HEK293T (cell line): ENCODE measurements at regions not wholly inside any gene's neighbourhood (a gene's known extent, or its start where the extent isn't known, plus 50 kb on each side); places are given as distances from the start of the nearest gene placed in this dataset.

Source experiments
- CTCF ChIA-PET: fragments of 350-600 bp; formaldehyde crosslinking; extraction: SDS; loops from one replicate; lab custom pipeline; 2021; ENCODE audit warnings: antibody characterized with exemption, inconsistent platforms; lab: Yijun Ruan, JAX
- POLR2A ChIA-PET: fragments of 350-600 bp; formaldehyde crosslinking; extraction: SDS; loops from one replicate; lab custom pipeline; 2020; ENCODE audit warnings: antibody characterized with exemption, inconsistent platforms; lab: Yijun Ruan, JAX
- DNase-seq: peaks from one replicate; pipeline ENCODE4 v3.0.0; 2012; ENCODE audit warnings: mixed read lengths; ENCODE audit errors: extremely low spot score
- ARNT ChIP-seq: fragments of 450-650 bp; IDR thresholded peaks from 2 replicates; pipeline ENCODE4 v1.6.1; 2017; ENCODE audit warnings: mild to moderate bottlenecking
- BHLHE40 ChIP-seq: fragments of 450-650 bp; IDR thresholded peaks from 2 replicates; pipeline ENCODE4 v1.6.1; 2016; ENCODE audit warnings: mild to moderate bottlenecking, moderate library complexity, borderline replicate concordance
- CTBP1 ChIP-seq: fragments of 450-650 bp; IDR thresholded peaks from 2 replicates; pipeline ENCODE4 v1.6.1; 2016; ENCODE audit warnings: borderline replicate concordance
- ELF4 ChIP-seq: fragments of 450-650 bp; IDR thresholded peaks from 2 replicates; pipeline ENCODE4 v1.6.1; 2017; ENCODE audit warnings: antibody characterized with exemption
- FOXA1 ChIP-seq: fragments of 450-650 bp; IDR thresholded peaks from 2 replicates; pipeline ENCODE4 v1.6.1; 2016; ENCODE audit warnings: mild to moderate bottlenecking
- FOXK2 ChIP-seq: fragments of 450-650 bp; IDR thresholded peaks from 2 replicates; pipeline ENCODE4 v1.6.1; 2016; ENCODE audit warnings: mild to moderate bottlenecking
- FOXM1 ChIP-seq: fragments of 450-650 bp; IDR thresholded peaks from 2 replicates; pipeline ENCODE4 v1.6.1; 2017; ENCODE audit warnings: mild to moderate bottlenecking, borderline replicate concordance
- HDGF ChIP-seq: fragments of 450-650 bp; IDR thresholded peaks from 2 replicates; pipeline ENCODE4 v1.6.1; 2017; ENCODE audit warnings: antibody characterized with exemption, borderline replicate concordance
- L3MBTL2 ChIP-seq: fragments of 450-650 bp; conservative IDR thresholded peaks from 2 replicates; pipeline ENCODE4 v1.6.1; 2016; ENCODE audit warnings: mild to moderate bottlenecking
- LEF1 ChIP-seq: fragments of 450-650 bp; IDR thresholded peaks from 2 replicates; pipeline ENCODE4 v1.6.1; 2017; ENCODE audit warnings: mild to moderate bottlenecking, borderline replicate concordance
- NFRKB ChIP-seq: fragments of 450-650 bp; IDR thresholded peaks from 2 replicates; pipeline ENCODE4 v1.6.1; 2016; ENCODE audit warnings: mild to moderate bottlenecking, moderate library complexity
- SP1 ChIP-seq: fragments of 450-650 bp; IDR thresholded peaks from 2 replicates; pipeline ENCODE4 v1.6.1; 2017
- SUZ12 ChIP-seq: fragments of 450-650 bp; IDR thresholded peaks from 2 replicates; pipeline ENCODE4 v1.6.1; 2016; ENCODE audit warnings: mild to moderate bottlenecking
- TARDBP ChIP-seq: fragments of 450-650 bp; IDR thresholded peaks from 2 replicates; pipeline ENCODE4 v1.6.1; 2016
- ZNF384 ChIP-seq: fragments of 450-650 bp; IDR thresholded peaks from 2 replicates; pipeline ENCODE4 v1.6.1; 2016
- TF ChIP-seq, protein P1 (sequence below): fragments of 450-650 bp; IDR thresholded peaks from 2 replicates; pipeline ENCODE4 v1.6.1; 2016

DNA sequence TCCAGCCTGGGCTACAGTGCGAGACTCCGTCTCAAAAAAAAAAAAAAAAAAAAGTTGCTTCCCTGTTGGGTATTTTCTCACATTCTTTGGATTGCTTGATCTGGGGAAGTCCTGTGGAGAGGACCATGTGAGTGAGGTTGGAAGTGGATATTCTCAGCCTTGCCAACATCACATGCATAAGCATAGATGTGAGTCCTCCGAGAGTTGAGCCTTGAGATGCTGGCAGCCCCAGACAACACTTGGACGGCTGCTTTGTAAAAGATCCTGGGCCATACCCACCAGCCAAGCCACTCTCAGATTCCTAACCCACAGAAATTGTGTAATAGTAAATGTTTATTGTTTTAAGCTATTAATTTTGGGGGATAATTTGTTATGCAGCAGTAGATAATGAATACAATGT, 1570.0 kb upstream of the GOT2 start:
- CTCF ChIA-PET: no interaction called here
- POLR2A ChIA-PET: no interaction called here
- no peak for DNase-seq
- TF ChIP-seq FOXA1: no peak
- no peak for TF ChIP-seq LEF1
- TF ChIP-seq TARDBP: no peak
- no peak for TF ChIP-seq FOXK2
- no peak for TF ChIP-seq SUZ12
- no peak for TF ChIP-seq ZNF384
- no peak for TF ChIP-seq ARNT

DNA sequence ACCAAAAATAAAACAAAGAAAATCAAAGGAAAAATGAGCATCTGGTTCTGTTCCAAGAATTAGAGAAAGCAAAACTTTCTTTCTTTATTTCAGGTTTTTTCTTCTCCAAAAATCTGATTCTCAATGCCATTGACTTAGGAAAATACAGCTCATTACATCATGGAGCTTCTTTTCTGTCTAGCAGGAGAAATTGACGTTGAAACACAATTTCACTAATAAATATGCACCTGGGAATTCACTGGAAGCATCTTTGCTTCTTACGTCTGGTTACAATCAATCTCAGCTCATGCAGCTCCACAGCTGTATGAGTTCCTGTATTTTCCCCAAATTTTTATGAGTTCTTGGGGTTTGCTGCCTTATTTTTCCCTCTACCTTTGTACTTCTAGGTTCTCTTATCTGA, 1568.6 kb upstream of the GOT2 start:
- POLR2A ChIA-PET: no interaction called here
- CTCF ChIA-PET: no interaction called here
- no peak for DNase-seq
- TF ChIP-seq FOXA1 (no peak), FOXK2 (no peak), FOXM1 (no peak), ZNF384 (no peak)

DNA sequence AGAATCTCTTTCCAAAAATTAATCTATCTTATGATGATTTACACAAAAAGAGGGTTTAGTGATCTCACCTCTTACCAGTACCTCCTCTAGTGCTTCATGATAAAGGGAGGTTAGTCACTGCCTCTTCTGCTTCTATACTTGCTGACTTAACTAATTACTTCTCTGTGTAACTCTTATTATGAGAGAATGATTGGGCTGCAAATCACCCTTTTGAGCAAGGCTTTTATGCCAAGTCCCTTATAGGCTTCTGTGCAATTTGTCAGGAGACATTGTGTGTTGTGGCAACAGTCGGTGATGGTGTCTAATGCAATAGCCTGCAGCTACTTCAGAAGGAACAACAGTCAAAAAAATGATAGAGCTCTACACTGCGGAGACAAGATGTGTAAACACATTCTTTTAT, 1568.1 kb upstream of the GOT2 start:
- TF ChIP-seq ELF4: no peak
- no peak for TF ChIP-seq FOXK2
- TF ChIP-seq SUZ12: no peak
- no peak for TF ChIP-seq BHLHE40
- TF ChIP-seq LEF1: no peak
- TF ChIP-seq SP1: no peak
- no peak for TF ChIP-seq ARNT
- TF ChIP-seq L3MBTL2: no peak
- no peak for TF ChIP-seq FOXA1
- no peak for TF ChIP-seq TARDBP
- TF ChIP-seq ZNF384: no peak
- TF ChIP-seq, protein P1, sequence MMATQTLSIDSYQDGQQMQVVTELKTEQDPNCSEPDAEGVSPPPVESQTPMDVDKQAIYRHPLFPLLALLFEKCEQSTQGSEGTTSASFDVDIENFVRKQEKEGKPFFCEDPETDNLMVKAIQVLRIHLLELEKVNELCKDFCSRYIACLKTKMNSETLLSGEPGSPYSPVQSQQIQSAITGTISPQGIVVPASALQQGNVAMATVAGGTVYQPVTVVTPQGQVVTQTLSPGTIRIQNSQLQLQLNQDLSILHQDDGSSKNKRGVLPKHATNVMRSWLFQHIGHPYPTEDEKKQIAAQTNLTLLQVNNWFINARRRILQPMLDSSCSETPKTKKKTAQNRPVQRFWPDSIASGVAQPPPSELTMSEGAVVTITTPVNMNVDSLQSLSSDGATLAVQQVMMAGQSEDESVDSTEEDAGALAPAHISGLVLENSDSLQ: no peak
- TF ChIP-seq CTBP1: no peak
- no peak for TF ChIP-seq FOXM1
- no peak for TF ChIP-seq NFRKB
- no peak for DNase-seq
- ChIA-PET POLR2A (no interaction called here), CTCF (no interaction called here)

DNA sequence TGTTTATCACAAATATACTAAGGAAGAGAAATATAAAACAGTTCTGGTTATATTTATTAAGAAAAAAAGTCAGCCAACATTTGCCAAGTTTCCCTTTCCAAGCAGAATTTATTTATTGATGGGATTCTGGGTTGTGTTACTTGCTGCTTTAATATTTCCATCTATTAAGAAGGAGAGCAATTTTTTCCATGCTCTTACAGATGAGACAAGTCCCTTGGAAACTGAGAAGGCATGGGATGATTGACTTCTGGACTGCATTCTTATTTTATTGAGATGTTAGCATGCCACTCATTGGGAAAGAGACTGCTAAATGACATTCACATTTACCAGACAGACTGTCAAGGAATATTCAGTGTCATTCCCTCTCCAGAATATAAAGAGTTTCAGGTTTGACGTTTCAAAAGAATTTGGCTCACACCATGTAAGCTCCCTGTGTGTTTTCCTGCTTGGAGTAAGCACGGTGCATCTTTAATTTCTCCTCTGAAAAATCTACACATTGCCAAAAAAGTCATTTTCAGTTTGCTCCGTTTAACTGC, 1565.2 kb upstream of the GOT2 start:
- POLR2A ChIA-PET: no interaction called here

DNA sequence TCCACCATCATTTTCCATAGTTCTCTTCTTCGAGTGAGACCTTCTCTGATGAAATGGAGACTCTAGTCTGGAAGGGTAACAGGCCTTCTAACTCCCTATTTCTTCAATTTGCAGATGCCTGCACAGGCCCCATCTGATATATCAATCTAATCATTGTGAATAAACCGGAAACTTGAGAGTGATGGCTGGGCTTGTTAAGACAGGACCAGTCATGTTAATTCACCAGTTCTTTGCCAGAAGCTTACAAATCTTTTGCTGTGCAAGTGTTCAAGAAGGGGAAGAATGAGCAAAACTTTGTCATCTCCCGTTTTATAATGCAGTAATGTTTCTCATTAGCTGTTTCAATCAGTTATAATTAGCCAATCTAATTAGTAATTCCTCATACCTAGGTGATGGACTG, 1561.3 kb upstream of the GOT2 start:
- TF ChIP-seq FOXA1: no peak
- no peak for TF ChIP-seq ELF4
- no peak for TF ChIP-seq HDGF
- TF ChIP-seq SUZ12: no peak
- TF ChIP-seq LEF1: no peak
- no peak for TF ChIP-seq CTBP1
- no peak for TF ChIP-seq ARNT
- no peak for TF ChIP-seq L3MBTL2
- POLR2A ChIA-PET: no interaction called here
- CTCF ChIA-PET: no interaction called here
- no peak for DNase-seq

More for the DNA sequence above, 1565.2 kb upstream of the GOT2 start:
- DNase-seq: no peak
- TF ChIP-seq FOXK2 (no peak), ELF4 (no peak), BHLHE40 (no peak), CTBP1 (no peak), ZNF384 (no peak), TARDBP (no peak), HDGF (no peak), SUZ12 (no peak), ARNT (no peak)
- TF ChIP-seq, protein P1: no peak
- CTCF ChIA-PET: no interaction called here

DNA sequence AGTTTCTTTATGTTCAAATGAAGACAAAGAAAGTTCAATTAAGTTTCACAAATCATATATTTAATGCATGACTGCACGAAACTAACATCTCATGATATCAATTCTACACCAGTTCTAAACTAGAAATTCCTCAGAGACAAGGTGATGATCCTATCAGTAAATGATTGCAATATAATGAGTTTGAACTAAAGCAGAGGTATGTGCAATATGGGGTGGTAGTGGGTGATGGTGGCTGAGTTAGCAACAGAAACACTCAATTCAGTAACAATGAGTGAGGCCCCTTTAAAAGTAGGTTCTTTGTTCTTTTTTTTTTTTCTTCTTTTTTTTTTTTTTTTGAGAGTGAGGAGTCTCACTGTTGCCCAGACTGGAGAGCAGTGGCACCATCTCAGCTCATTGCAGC, 1551.7 kb upstream of the GOT2 start:
- TF ChIP-seq CTBP1 (no peak), L3MBTL2 (no peak), ARNT (no peak), ZNF384 (no peak), LEF1 (no peak), HDGF (no peak), SP1 (no peak), ELF4 (no peak), SUZ12 (no peak), TARDBP (no peak), BHLHE40 (no peak), FOXM1 (no peak), FOXA1 (no peak), NFRKB (no peak), FOXK2 (no peak)
- TF ChIP-seq, protein P1: no peak
- POLR2A ChIA-PET: no interaction called here
- CTCF ChIA-PET: no interaction called here
- no peak for DNase-seq

DNA sequence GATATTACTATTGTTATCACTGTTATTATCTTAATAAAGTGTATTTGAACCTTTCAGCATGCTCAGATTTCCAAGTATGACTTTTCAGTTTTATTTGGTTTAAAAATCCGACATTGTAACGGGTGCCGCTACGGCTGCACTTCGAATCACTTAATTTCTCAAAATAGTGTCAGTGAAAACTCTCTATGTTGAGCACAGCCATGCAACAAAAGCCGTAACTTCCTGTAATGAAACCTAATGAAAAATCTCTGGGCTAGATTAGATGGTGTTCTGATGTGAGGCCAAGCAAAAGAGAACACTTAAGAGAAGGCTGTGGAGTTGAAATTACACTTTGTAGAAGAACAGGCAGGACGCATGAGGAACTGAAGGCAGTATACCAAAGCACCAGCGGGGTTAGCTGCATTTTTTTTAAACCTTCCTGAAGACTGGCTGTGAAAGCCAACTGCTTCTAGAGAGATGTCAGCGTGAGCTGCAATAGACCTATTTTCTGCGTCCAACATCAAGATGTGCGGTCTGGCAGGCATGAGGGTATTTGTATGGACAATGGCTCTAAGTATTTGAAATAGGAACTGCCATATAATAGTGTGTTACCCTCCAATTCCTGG, 1545.0 kb upstream of the GOT2 start:
- ChIA-PET POLR2A (no interaction called here), CTCF (no interaction called here)
- TF ChIP-seq SUZ12: no peak
- TF ChIP-seq NFRKB: no peak
- TF ChIP-seq LEF1: no peak
- TF ChIP-seq BHLHE40: no peak
- no peak for TF ChIP-seq ZNF384
- DNase-seq: no peak
